Neural progenitor cell (in vitro differentiated cells): ENCODE measurements at regions not wholly inside any gene's neighbourhood (a gene's known extent, or its start where the extent isn't known, plus 50 kb on each side); places are given as distances from the start of the nearest gene placed in this dataset.

Experiments used
- DNase-seq: peaks from one replicate; pipeline ENCODE4 v3.0.0-alpha.2; 2016; ENCODE audit warnings: low spot score
- H2AFZ ChIP-seq: fragments of 200-600 bp; sonication (generic); replicated peaks from 2 replicates; pipeline ENCODE4 v1.6.1; 2016; ENCODE audit warnings: antibody characterized with exemption
- H3F3A ChIP-seq: fragments of 200-600 bp; sonication (generic); 2 replicates; pipeline ENCODE4 v1.6.1; 2016; ENCODE audit warnings: antibody characterized with exemption, low read depth
- H3K27ac ChIP-seq: fragments of 200-600 bp; sonication (generic); 2 replicates; pipeline ENCODE4 v1.5.1; 2016; ENCODE audit warnings: mild to moderate bottlenecking
- H3K27me3 ChIP-seq: fragments of 200-600 bp; sonication (generic); 2 replicates; pipeline ENCODE4 v1.6.1; 2016; ENCODE audit warnings: mild to moderate bottlenecking, moderate library complexity
- H3K36me3 ChIP-seq: fragments of 200-600 bp; sonication (generic); 2 replicates; pipeline ENCODE4 v1.5.1; 2016
- H3K4me1 ChIP-seq: fragments of 200-600 bp; sonication (generic); 2 replicates; pipeline ENCODE4 v1.6.1; 2016; ENCODE audit warnings: mixed run types
- H3K4me2 ChIP-seq: fragments of 200-600 bp; sonication (generic); 2 replicates; pipeline ENCODE4 v1.6.1; 2016
- H3K4me3 ChIP-seq: fragments of 200-600 bp; sonication (generic); 2 replicates; pipeline ENCODE4 v1.5.1; 2016
- H3K79me2 ChIP-seq: fragments of 200-600 bp; sonication (generic); 2 replicates; pipeline ENCODE4 v1.6.1; 2016; ENCODE audit warnings: low read depth
- H3K9ac ChIP-seq: fragments of 200-600 bp; sonication (generic); 2 replicates; pipeline ENCODE4 v1.6.1; 2016
- H3K9me3 ChIP-seq: fragments of 200-600 bp; sonication (generic); 2 replicates; pipeline ENCODE4 v1.5.1; 2016; ENCODE audit warnings: low read depth
- H4K20me1 ChIP-seq: fragments of 200-600 bp; sonication (generic); 2 replicates; pipeline ENCODE4 v1.6.1; 2016; ENCODE audit warnings: low read depth
- H3K27ac Mint-ChIP-seq: 3 replicates; pipeline ENCODE4 v1.8.0; 2021; ENCODE audit warnings: mixed read lengths
- H3K27me3 Mint-ChIP-seq: 2 replicates; pipeline ENCODE4 v1.8.0; 2022; ENCODE audit warnings: low read depth, mild to moderate bottlenecking, inconsistent platforms, moderate library complexity, mixed read lengths; ENCODE audit not compliant: insufficient read depth
- H3K36me3 Mint-ChIP-seq: 3 replicates; pipeline ENCODE4 v1.8.0; 2021; ENCODE audit warnings: mixed read lengths
- H3K4me1 Mint-ChIP-seq: 3 replicates; pipeline ENCODE4 v1.8.0; 2021; ENCODE audit warnings: mixed read lengths
- H3K4me3 Mint-ChIP-seq: 3 replicates; pipeline ENCODE4 v1.8.0; 2021; ENCODE audit warnings: mild to moderate bottlenecking, moderate library complexity, mixed read lengths
- H3K9me3 Mint-ChIP-seq: 3 replicates; pipeline ENCODE4 v1.8.0; 2020; ENCODE audit warnings: mixed read lengths
- EZH2 ChIP-seq: fragments of 200-600 bp; sonication (generic); IDR thresholded peaks from 2 replicates; pipeline ENCODE4 v1.6.1; 2017; ENCODE audit warnings: antibody characterized with exemption, mild to moderate bottlenecking, moderate library complexity
- EZH2phosphoT487 ChIP-seq: fragments of 200-600 bp; sonication (generic); IDR thresholded peaks from 2 replicates; pipeline ENCODE4 v1.6.1; 2017; ENCODE audit warnings: antibody characterized with exemption
- TF ChIP-seq, protein P1 (sequence below): fragments of 200-600 bp; sonication (generic); IDR thresholded peaks from 2 replicates; pipeline ENCODE4 v1.5.1; 2017; ENCODE audit warnings: antibody characterized with exemption, mild to moderate bottlenecking

DNA sequence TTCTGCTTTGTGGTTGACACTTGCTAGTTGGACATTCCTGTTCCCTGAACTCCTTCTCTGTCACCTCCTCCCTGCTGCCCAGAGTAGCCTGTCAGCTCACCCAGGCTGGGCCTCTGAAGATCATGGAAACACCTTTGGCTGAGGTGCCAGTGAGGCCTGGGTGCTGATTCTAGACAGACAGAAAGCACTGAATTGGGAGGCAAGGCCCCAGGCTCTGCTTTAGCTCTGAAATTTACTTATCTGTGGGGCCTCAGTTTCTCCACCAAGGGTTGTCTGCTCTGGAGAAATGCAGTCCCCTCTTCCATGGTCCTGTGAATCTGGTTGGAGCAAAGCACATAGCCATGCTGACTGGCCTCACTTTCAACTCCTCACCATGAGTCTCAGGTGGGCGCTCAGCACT lies 104.6 kb upstream of the SIX3 start:
- H3K4me1 Mint-ChIP-seq, result peaks cover 16% of the 10 kb centered on the region
- Histone ChIP-seq H4K20me1 (no peaks in the 10 kb centered on the region), H3K79me2 (no peaks in the 10 kb centered on the region), H3K4me3 (no peak overlapping the region), H3K9me3 (no peaks in the 10 kb centered on the region), H3K9ac (no peak overlapping the region), H3K4me1 (peaks cover 9% of the 10 kb centered on the region), H3F3A (no peaks in the 10 kb centered on the region), H3K27me3 (no peaks in the 10 kb centered on the region), H3K36me3 (no peaks in the 10 kb centered on the region), H3K27ac (no peak overlapping the region), H2AFZ (no peak overlapping the region), H3K4me2 (no peak overlapping the region)
- H3K4me3 Mint-ChIP-seq, result no peak overlapping the region
- H3K27ac Mint-ChIP-seq, result no peak overlapping the region
- peaks cover 16% of the 10 kb centered on the region for H3K9me3 Mint-ChIP-seq
- peaks cover 20% of the 10 kb centered on the region for H3K27me3 Mint-ChIP-seq
- no peak for DNase-seq
- H3K36me3 Mint-ChIP-seq, result no peaks in the 10 kb centered on the region
- TF ChIP-seq EZH2 (no peak), EZH2phosphoT487 (no peak)
- TF ChIP-seq, protein P1, sequence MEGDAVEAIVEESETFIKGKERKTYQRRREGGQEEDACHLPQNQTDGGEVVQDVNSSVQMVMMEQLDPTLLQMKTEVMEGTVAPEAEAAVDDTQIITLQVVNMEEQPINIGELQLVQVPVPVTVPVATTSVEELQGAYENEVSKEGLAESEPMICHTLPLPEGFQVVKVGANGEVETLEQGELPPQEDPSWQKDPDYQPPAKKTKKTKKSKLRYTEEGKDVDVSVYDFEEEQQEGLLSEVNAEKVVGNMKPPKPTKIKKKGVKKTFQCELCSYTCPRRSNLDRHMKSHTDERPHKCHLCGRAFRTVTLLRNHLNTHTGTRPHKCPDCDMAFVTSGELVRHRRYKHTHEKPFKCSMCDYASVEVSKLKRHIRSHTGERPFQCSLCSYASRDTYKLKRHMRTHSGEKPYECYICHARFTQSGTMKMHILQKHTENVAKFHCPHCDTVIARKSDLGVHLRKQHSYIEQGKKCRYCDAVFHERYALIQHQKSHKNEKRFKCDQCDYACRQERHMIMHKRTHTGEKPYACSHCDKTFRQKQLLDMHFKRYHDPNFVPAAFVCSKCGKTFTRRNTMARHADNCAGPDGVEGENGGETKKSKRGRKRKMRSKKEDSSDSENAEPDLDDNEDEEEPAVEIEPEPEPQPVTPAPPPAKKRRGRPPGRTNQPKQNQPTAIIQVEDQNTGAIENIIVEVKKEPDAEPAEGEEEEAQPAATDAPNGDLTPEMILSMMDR, result no peak

DNA sequence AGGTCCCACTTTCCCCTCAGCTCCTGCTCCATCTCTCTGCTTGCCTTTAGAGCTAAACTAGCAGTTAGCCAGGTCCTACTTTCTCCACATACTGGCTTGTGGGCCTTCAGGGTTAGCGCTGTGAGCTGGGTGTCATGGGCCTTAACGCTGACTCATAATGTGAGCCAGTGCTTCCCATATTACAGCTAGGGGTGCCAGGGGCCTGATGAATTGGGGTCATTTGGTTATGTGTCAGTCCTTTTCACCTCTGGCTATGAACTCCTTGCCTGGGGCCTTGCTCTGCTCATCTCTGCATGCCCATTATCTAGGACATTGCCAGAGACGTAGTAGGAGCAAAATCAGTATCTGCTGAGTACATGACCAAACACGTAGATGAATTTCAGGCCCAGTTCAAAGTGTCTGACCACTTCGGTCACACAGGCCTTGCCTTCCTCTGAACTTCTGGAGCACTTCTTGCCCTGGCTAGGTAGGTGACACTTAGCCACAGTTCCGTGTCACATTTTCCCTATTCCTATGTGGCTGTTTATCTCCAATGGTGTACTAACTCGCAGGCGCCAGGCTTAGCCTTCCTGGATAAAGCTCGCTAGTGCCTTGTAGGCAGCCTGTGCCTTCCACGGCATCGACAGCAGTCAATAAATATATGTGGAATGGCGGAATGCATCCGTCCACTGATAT lies 103.2 kb upstream of the SIX3 start:
- Histone ChIP-seq H3F3A (no peaks in the 10 kb centered on the region), H3K9ac (no peak overlapping the region), H3K4me1 (peaks cover 12% of the 10 kb centered on the region), H3K9me3 (no peaks in the 10 kb centered on the region), H2AFZ (no peak overlapping the region), H3K27me3 (no peaks in the 10 kb centered on the region), H4K20me1 (no peaks in the 10 kb centered on the region), H3K4me3 (no peak overlapping the region), H3K27ac (no peak overlapping the region), H3K4me2 (no peak overlapping the region), H3K36me3 (no peaks in the 10 kb centered on the region), H3K79me2 (no peaks in the 10 kb centered on the region)
- H3K4me3 Mint-ChIP-seq, result no peak overlapping the region
- peaks cover 15% of the 10 kb centered on the region for H3K27me3 Mint-ChIP-seq
- no peak for TF ChIP-seq EZH2
- TF ChIP-seq, protein P1, result no peak
- no peak for TF ChIP-seq EZH2phosphoT487
- H3K9me3 Mint-ChIP-seq, result peaks cover 14% of the 10 kb centered on the region
- peaks cover 30% of the 10 kb centered on the region for H3K4me1 Mint-ChIP-seq
- H3K36me3 Mint-ChIP-seq, result no peaks in the 10 kb centered on the region
- no peak overlapping the region for H3K27ac Mint-ChIP-seq
- DNase-seq, result no peak

DNA sequence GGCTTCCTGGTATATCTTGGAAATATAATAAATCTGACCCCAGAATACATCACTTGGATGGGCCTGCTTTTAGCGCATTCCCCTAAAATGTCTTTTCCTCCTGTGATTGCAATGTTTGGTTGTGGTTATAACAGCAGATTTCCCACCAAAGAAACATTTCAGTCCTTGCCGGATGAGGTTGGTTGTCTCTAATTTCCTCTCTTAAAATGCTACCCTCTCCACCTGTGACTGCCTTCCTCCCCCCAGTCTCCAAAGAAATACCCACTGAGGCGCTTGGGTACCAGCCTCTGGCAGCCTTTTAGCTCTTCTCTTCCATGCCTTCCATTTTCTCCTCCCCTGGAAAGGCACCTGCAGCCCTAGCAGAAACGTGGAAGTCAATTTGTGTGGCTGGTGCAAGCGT lies 102.1 kb upstream of the SIX3 start:
- H3K9me3 ChIP-seq, result no peaks in the 10 kb centered on the region
- Mint-ChIP-seq H3K36me3 (no peaks in the 10 kb centered on the region), H3K4me3 (no peak overlapping the region), H3K27me3 (peaks cover 21% of the 10 kb centered on the region), H3K4me1 (peaks cover 36% of the 10 kb centered on the region), H3K9me3 (peaks cover 7% of the 10 kb centered on the region), H3K27ac (no peak overlapping the region)
- H3K36me3 ChIP-seq, result no peaks in the 10 kb centered on the region
- no peaks in the 10 kb centered on the region for H3K79me2 ChIP-seq
- H3F3A ChIP-seq, result no peaks in the 10 kb centered on the region
- H2AFZ ChIP-seq, result no peak overlapping the region
- no peak overlapping the region for H3K4me2 ChIP-seq
- no peak overlapping the region for H3K27ac ChIP-seq
- H3K4me1 ChIP-seq, result peaks cover 14% of the 10 kb centered on the region
- TF ChIP-seq, protein P1, result no peak
- TF ChIP-seq EZH2 (no peak), EZH2phosphoT487 (no peak)
- H3K4me3 ChIP-seq, result no peak overlapping the region
- no peak overlapping the region for H3K9ac ChIP-seq
- H4K20me1 ChIP-seq, result no peaks in the 10 kb centered on the region
- DNase-seq, result no peak
- no peaks in the 10 kb centered on the region for H3K27me3 ChIP-seq
